HG03565 (cell line): ENCODE measurements at regions not wholly inside any gene's neighbourhood (a gene's known extent, or its start where the extent isn't known, plus 50 kb on each side); places are given as distances from the start of the nearest gene placed in this dataset.

Experiments
- ATAC-seq: cut with Tn5 transposase; IDR thresholded peaks from one replicate; pipeline ENCODE4 v1.9.1; 2021; ENCODE audit warnings: mild to moderate bottlenecking, moderate library complexity; ENCODE audit not compliant: unreplicated experiment

GRCh38 chr13:108525827-108526226 lies 103.6 kb upstream of the MYO16 start:
- ATAC-seq = no peak

GRCh38 chr13:108526286-108526685 lies 103.1 kb upstream of the MYO16 start:
- ATAC-seq = no peak

GRCh38 chr13:108527844-108528243 lies 101.6 kb upstream of the MYO16 start:
- no peak for ATAC-seq

- ATAC-seq = no peak
These were observed 101.1 kb upstream of the MYO16 start for GRCh38 chr13:108528303-108528702.

GRCh38 chr13:108533842-108534241 lies 95.6 kb upstream of the MYO16 start:
- ATAC-seq = no peak

- no peak for ATAC-seq
These were observed 94.7 kb upstream of the MYO16 start for GRCh38 chr13:108534728-108535127.

- no peak for ATAC-seq
These were observed 79.5 kb upstream of the MYO16 start for GRCh38 chr13:108549934-108550333.

GRCh38 chr13:108551674-108552073 lies 77.7 kb upstream of the MYO16 start:
- no peak for ATAC-seq

GRCh38 chr13:108558489-108558888 lies 70.9 kb upstream of the MYO16 start:
- no peak for ATAC-seq

- no peak for ATAC-seq
These were observed 69.3 kb upstream of the MYO16 start for GRCh38 chr13:108560093-108560492.

GRCh38 chr13:108561149-108561548 lies 68.3 kb upstream of the MYO16 start:
- ATAC-seq = no peak

- no peak for ATAC-seq
These were observed 62.8 kb upstream of the MYO16 start for GRCh38 chr13:108566413-108567170.

- ATAC-seq = no peak
These were observed 56.6 kb upstream of the MYO16 start for GRCh38 chr13:108572782-108573211.

- ATAC-seq = no peak
These were observed 56.0 kb upstream of the MYO16 start for GRCh38 chr13:108573455-108573854.

GRCh38 chr13:108574856-108575255 lies 54.6 kb upstream of the MYO16 start:
- ATAC-seq = peak; percentile 6

- ATAC-seq = peak; percentile 68
These were observed 54.0 kb upstream of the MYO16 start for GRCh38 chr13:108575430-108575829.
